GM19043 (cell line): ENCODE measurements at regions not wholly inside any gene's neighbourhood (a gene's known extent, or its start where the extent isn't known, plus 50 kb on each side); places are given as distances from the start of the nearest gene placed in this dataset.

Source experiments
- ATAC-seq: cut with Tn5 transposase; IDR thresholded peaks from one replicate; pipeline ENCODE4 v1.9.1; 2021; ENCODE audit warnings: low read depth; ENCODE audit not compliant: unreplicated experiment

GRCh38 chr5:81856948-81857928 lies 106.3 kb upstream of the SSBP2 start:
- ATAC-seq, result no peak

- no peak for ATAC-seq
These were observed 104.7 kb upstream of the SSBP2 start for GRCh38 chr5:81855591-81855990.

GRCh38 chr5:81854915-81855314 lies 104.0 kb upstream of the SSBP2 start:
- no peak for ATAC-seq

- no peak for ATAC-seq
These were observed 103.6 kb upstream of the SSBP2 start for GRCh38 chr5:81854485-81854884.

GRCh38 chr5:81853030-81853357 lies 102.1 kb upstream of the SSBP2 start:
- no peak for ATAC-seq

GRCh38 chr5:81852291-81853029 lies 101.6 kb upstream of the SSBP2 start:
- ATAC-seq, result no peak

- peak; percentile 74 for ATAC-seq
These were observed 100.7 kb upstream of the SSBP2 start for GRCh38 chr5:81851481-81852178.

GRCh38 chr5:81850501-81851357 lies 99.8 kb upstream of the SSBP2 start:
- ATAC-seq, result no peak

GRCh38 chr5:81849770-81850367 lies 99.0 kb upstream of the SSBP2 start:
- ATAC-seq, result no peak

GRCh38 chr5:81848362-81848880 lies 97.5 kb upstream of the SSBP2 start:
- no peak for ATAC-seq

- no peak for ATAC-seq
These were observed 95.4 kb upstream of the SSBP2 start for GRCh38 chr5:81846301-81846700.

- ATAC-seq, result no peak
These were observed 92.9 kb upstream of the SSBP2 start for GRCh38 chr5:81843845-81844244.

GRCh38 chr5:81842795-81843398 lies 92.0 kb upstream of the SSBP2 start:
- no peak for ATAC-seq

- no peak for ATAC-seq
These were observed 88.1 kb upstream of the SSBP2 start for GRCh38 chr5:81839034-81839433.

- no peak for ATAC-seq
These were observed 87.5 kb upstream of the SSBP2 start for GRCh38 chr5:81838307-81838906.

GRCh38 chr5:81837667-81838306 lies 86.9 kb upstream of the SSBP2 start:
- ATAC-seq, result no peak

GRCh38 chr5:81835814-81836367 lies 85.0 kb upstream of the SSBP2 start:
- ATAC-seq, result no peak

GRCh38 chr5:81834021-81834660 lies 83.2 kb upstream of the SSBP2 start:
- ATAC-seq, result no peak
